Smooth muscle cell (in vitro differentiated cells): ENCODE measurements at regions not wholly inside any gene's neighbourhood (a gene's known extent, or its start where the extent isn't known, plus 50 kb on each side); places are given as distances from the start of the nearest gene placed in this dataset.
"Not testable (repeated sequence)": the region's sequence is repeated elsewhere in the genome, so short reads cannot be mapped to it uniquely, and the experiment has no call there.

Experiments used
- DNase-seq: peaks from one replicate; lab custom pipeline; 2025; ENCODE audit not compliant: unreplicated experiment; lab: John Stamatoyannopoulos, UW
- H2AFZ ChIP-seq: fragments of 200-600 bp; sonication (generic); 2 replicates; pipeline ENCODE4 v1.6.0; 2016; ENCODE audit warnings: antibody characterized with exemption, low read depth, mild to moderate bottlenecking
- H3F3A ChIP-seq: fragments of 200-600 bp; sonication (generic); 2 replicates; pipeline ENCODE4 v1.6.0; 2017; ENCODE audit warnings: antibody characterized with exemption, low read depth
- H3K27ac ChIP-seq: fragments of 200-600 bp; sonication (generic); 2 replicates; pipeline ENCODE4 v1.5.1; 2016; ENCODE audit warnings: low read depth, mild to moderate bottlenecking
- H3K27me3 ChIP-seq: fragments of 200-600 bp; sonication (generic); 2 replicates; pipeline ENCODE4 v1.6.1; 2016; ENCODE audit warnings: low read depth, mild to moderate bottlenecking
- H3K36me3 ChIP-seq: fragments of 200-600 bp; sonication (generic); 2 replicates; pipeline ENCODE4 v1.5.1; 2016; ENCODE audit warnings: low read depth
- H3K4me1 ChIP-seq: fragments of 200-600 bp; sonication (generic); 2 replicates; pipeline ENCODE4 v1.5.1; 2016; ENCODE audit warnings: low read depth
- H3K4me2 ChIP-seq: fragments of 200-600 bp; sonication (generic); 2 replicates; pipeline ENCODE4 v1.6.0; 2016; ENCODE audit warnings: mild to moderate bottlenecking
- H3K4me3 ChIP-seq: fragments of 200-600 bp; sonication (generic); 2 replicates; pipeline ENCODE4 v1.5.1; 2016; ENCODE audit warnings: mild to moderate bottlenecking
- H3K79me2 ChIP-seq: fragments of 200-600 bp; sonication (generic); 2 replicates; pipeline ENCODE4 v1.6.0; 2016; ENCODE audit warnings: low read depth, mild to moderate bottlenecking
- H3K9ac ChIP-seq: fragments of 200-600 bp; sonication (generic); 2 replicates; pipeline ENCODE4 v1.6.0; 2016; ENCODE audit warnings: low read depth
- H3K9me3 ChIP-seq: fragments of 200-600 bp; sonication (generic); replicated peaks from 2 replicates; pipeline ENCODE4 v1.5.1; 2016; ENCODE audit warnings: low read depth
- H4K20me1 ChIP-seq: fragments of 200-600 bp; sonication (generic); 2 replicates; pipeline ENCODE4 v1.6.0; 2016; ENCODE audit warnings: low read depth
- CTCF ChIP-seq: fragments of 200-600 bp; sonication (generic); IDR thresholded peaks from 2 replicates; pipeline ENCODE4 v1.5.1; 2017; ENCODE audit warnings: borderline replicate concordance, mild to moderate bottlenecking, antibody characterized with exemption; ENCODE audit not compliant: insufficient read depth, poor library complexity, severe bottlenecking
- WGBS: methylation state at CpG from one replicate; pipeline ENCODE4 v1.1.7; 2016; ENCODE audit warnings: low lambda C conversion rate; 5-methylcytosine and 5-hydroxymethylcytosine counted together

GRCh38 chrX:500481-501010 lies 113.8 kb upstream of the PPP2R3B start:
- Histone ChIP-seq H2AFZ (no peak overlapping the region), H3K36me3 (no peaks in the 10 kb centered on the region), H3K4me2 (no peak overlapping the region), H3K4me3 (no peak overlapping the region), H3K79me2 (no peaks in the 10 kb centered on the region), H3F3A (no peaks in the 10 kb centered on the region), H3K4me1 (peaks cover 8% of the 10 kb centered on the region), H3K27me3 (peaks cover 28% of the 10 kb centered on the region), H4K20me1 (no peaks in the 10 kb centered on the region), H3K9me3 (no peaks in the 10 kb centered on the region), H3K27ac (no peak overlapping the region), H3K9ac (no peak overlapping the region)
- no peak for DNase-seq
- 68% methylated on average over 31 of the region's 31 CpGs for WGBS
- no peak for TF ChIP-seq CTCF

- 40% methylated on average over 8 of the region's 8 CpGs for WGBS
These were observed 119.6 kb upstream of the PPP2R3B start for GRCh38 chrX:506341-506740.

DNA sequence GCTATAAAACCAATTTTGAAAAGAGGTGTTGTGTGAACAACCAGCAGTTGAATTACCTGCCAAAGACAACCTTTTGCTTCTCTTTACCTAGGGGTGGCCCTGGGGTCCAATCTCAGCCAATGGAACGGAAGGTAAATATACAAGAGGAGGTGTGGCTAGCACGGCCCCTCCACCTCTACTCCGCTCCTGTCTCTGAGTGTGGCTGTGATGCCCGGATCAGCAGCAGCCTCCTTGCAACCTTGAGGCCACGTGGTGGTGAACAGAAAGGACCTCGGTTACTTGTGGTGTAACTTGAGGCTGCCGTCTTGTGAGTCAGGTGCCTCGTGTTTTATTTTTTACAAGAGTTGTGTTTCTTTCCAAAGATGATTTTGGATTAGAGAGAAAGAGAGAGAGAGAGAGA lies 121.5 kb upstream of the PPP2R3B start:
- H3F3A ChIP-seq = no peaks in the 10 kb centered on the region
- no peak for TF ChIP-seq CTCF
- no peaks in the 10 kb centered on the region for H3K79me2 ChIP-seq
- no peaks in the 10 kb centered on the region for H4K20me1 ChIP-seq
- no peak overlapping the region for H2AFZ ChIP-seq
- H3K4me1 ChIP-seq = no peaks in the 10 kb centered on the region
- no peak overlapping the region for H3K27ac ChIP-seq
- H3K9me3 ChIP-seq = no peaks in the 10 kb centered on the region
- no peak overlapping the region for H3K4me3 ChIP-seq
- 88% methylated on average over 8 of the region's 8 CpGs for WGBS
- no peak overlapping the region for H3K4me2 ChIP-seq
- no peaks in the 10 kb centered on the region for H3K36me3 ChIP-seq
- H3K9ac ChIP-seq = no peak overlapping the region
- no peaks in the 10 kb centered on the region for H3K27me3 ChIP-seq
- DNase-seq = no peak

More at GRCh38 chrX:506341-506740, 119.6 kb upstream of the PPP2R3B start:
- Histone ChIP-seq H3K36me3 (no peaks in the 10 kb centered on the region), H3K27me3 (no peaks in the 10 kb centered on the region), H3K9me3 (no peaks in the 10 kb centered on the region), H3K79me2 (no peaks in the 10 kb centered on the region), H3F3A (no peaks in the 10 kb centered on the region), H3K4me1 (no peaks in the 10 kb centered on the region), H3K4me2 (no peak overlapping the region), H4K20me1 (no peaks in the 10 kb centered on the region), H3K27ac (no peak overlapping the region), H3K4me3 (no peak overlapping the region), H2AFZ (no peak overlapping the region), H3K9ac (no peak overlapping the region)
- TF ChIP-seq CTCF = no peak
- no peak for DNase-seq

- 83% methylated on average over 5 of the region's 5 CpGs for WGBS
- H3F3A ChIP-seq, H3K4me2 ChIP-seq: not testable (repeated sequence)
These were observed 121.8 kb upstream of the SHOX start for GRCh38 chrX:508821-509220.

GRCh38 chrX:511089-511488 lies 119.5 kb upstream of the SHOX start:
- H3K9me3 ChIP-seq, H3K79me2 ChIP-seq, H3K36me3 ChIP-seq, H2AFZ ChIP-seq, H3K4me3 ChIP-seq, H3K4me2 ChIP-seq, H3K4me1 ChIP-seq, DNase-seq, H4K20me1 ChIP-seq, H3K9ac ChIP-seq, H3F3A ChIP-seq, H3K27me3 ChIP-seq, H3K27ac ChIP-seq: not testable (repeated sequence)
- 92% methylated on average over 4 of the region's 4 CpGs for WGBS

More at GRCh38 chrX:508821-509220, 121.8 kb upstream of the SHOX start:
- not testable (repeated sequence) for DNase-seq, H3K27me3 ChIP-seq, H3K9me3 ChIP-seq, H3K36me3 ChIP-seq, H3K9ac ChIP-seq, H3K27ac ChIP-seq, H2AFZ ChIP-seq, H3K4me1 ChIP-seq, H4K20me1 ChIP-seq, H3K79me2 ChIP-seq, H3K4me3 ChIP-seq
